Left lobe of liver (tissue), 2 donors: ENCODE measurements at regions not wholly inside any gene's neighbourhood (a gene's known extent, or its start where the extent isn't known, plus 50 kb on each side); places are given as distances from the start of the nearest gene placed in this dataset.

ENCODE experiments used
- ATAC-seq: fragments of 200-7000 bp; cut with Tn5 transposase; one replicate; pipeline ENCODE4 v1.9.1; 2020; ENCODE audit warnings: mild to moderate bottlenecking, moderate library complexity
- DNase-seq: peaks from one replicate; pipeline ENCODE4 v3.0.0-alpha.2; 2020; ENCODE audit warnings: low spot score
- donor health status: DM: no; HTN: no; CAD: no; lungs with moderate emphysema.
- donor health status: DM: no; HTN: yes; CAD: no.

DNA sequence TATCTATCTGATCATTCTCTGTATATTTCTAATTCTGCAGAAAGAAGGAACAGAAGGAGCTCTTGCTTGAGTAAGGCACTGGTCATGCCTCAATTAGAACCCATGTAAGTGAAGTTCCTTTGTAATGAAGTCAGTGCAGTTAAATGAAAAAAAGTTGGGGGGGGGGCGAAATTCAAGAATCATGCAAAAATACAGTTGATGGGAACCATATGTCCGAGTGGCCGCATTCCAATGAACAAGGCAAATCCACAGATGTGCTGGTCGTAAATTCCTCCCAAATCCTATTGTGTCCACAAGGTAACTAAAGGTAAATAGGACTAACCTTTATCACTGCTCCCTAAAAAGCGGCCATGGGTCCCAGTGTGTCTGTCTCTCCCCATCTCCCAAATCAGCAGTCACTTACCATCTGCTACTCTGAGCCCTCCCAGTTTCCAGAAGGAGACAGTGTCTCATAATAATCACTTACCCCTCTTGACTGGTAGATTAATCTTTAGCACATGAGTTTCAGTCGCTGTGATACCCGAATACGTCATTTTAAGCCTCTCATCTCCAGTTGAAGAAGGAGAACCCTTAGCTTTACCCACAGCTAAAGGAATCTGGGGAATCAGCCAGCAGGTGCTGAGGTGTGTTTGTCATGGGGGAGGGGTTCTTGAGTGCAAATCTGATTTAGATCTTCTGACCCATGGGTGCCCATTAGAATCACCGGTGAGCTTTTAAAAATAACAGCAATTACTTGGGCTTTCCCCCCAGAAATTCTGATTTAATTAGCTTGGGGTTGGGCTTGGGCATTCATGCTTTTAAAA lies 56.3 kb upstream of the EPHB3 start:
- DNase-seq (no peak), ATAC-seq (no peak)

DNA sequence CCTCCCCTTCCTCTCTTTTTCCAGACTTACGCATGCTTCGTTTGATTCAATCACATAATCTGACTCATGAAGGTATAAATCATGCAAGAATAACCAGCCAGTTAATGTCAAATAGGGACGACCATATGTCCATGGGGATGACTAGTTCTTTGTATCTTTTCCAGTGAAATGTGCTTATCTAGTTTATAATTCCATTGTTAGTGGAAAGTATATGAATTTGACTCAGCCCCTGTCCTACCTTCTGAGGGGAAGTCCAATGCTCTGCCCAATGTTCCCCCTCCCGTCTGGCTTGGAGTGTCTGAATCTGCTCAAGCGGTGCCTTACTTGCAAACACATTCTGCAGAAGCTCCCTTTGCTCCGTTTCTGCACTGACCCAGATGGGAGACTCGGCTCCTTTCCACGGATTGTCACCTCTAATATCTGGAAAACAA lies 55.0 kb upstream of the EPHB3 start:
- DNase-seq (no peak), ATAC-seq (no peak)

DNA sequence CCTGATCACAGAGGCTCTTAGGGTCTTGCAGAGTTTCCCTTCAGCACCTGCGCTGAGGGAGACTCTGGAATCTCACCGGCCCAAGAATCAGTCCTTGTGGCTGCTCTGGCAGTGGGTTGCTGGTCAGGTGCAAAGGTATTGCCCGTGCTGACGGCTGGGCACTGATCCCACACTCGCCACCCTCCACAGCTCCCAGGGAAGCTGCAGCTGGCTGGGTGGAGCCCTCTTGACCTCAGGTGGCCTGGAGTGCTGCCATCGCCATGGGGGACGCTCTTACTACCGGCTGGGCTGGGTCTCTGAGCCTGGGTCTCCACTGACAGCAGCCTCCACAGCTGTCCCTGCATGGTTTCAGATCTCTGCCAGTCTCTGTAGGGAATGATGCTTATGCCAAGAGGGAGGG lies 52.6 kb upstream of the EPHB3 start:
- DNase-seq (no peak), ATAC-seq (no peak)

DNA sequence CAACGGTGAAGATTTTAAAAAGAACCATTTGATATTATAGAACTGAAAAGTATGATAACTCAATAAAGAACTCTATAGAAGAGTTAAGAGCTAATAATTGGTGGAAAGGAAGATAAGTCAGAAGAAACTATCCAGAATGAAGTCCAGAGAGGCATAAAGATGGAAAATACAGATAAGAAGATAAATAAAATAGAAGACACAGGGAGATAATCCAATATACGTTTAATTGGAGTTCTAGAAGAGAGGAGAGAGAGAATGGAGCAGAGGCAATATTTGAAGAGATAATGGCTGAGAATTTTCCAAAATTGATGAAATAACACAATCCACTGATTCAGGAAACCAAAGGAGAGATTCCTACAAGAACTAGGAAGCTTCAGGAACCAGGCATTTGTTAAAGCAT lies 49.8 kb upstream of the EPHB3 start:
- no peak for ATAC-seq

More for the DNA sequence above, 49.8 kb upstream of the EPHB3 start:
- DNase-seq = no peak
